ENCODE measurements at regions not wholly inside any gene's neighbourhood (a gene's known extent, or its start where the extent isn't known, plus 50 kb on each side); places are given as distances from the start of the nearest gene placed in this dataset.

DNA sequence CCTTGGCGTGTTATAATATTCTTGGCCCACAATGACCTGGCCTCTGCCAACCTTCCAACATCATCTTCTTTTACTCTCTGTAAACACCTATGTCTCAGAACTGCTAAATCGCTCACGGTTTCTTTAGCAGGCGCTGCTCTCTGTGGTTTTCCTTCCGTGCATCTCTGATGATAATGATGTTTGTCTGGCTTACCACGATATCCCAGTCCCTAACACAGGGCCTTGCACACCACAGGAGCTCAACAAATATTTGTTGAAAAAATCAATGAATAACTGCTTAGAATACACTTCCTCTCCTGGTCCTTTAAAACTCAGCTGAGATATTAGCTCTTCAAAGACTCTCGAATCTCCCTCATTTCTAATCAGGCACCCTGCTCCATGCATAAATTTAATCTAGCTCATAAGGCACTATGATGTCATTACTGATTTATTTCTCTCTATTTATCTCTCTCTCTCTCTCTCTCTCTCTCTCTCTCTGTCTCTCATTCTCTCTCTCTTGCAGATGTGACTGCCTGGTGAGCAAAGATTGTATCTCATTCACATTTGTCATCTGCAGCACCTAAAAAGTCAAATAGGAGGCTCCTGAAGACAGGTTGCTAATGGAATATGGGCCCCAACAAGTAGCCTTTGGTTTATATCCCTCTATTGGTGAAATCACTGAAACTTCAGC lies 206.4 kb downstream of the NHLRC3 start:
- TF ChIP-seq, protein P1, sequence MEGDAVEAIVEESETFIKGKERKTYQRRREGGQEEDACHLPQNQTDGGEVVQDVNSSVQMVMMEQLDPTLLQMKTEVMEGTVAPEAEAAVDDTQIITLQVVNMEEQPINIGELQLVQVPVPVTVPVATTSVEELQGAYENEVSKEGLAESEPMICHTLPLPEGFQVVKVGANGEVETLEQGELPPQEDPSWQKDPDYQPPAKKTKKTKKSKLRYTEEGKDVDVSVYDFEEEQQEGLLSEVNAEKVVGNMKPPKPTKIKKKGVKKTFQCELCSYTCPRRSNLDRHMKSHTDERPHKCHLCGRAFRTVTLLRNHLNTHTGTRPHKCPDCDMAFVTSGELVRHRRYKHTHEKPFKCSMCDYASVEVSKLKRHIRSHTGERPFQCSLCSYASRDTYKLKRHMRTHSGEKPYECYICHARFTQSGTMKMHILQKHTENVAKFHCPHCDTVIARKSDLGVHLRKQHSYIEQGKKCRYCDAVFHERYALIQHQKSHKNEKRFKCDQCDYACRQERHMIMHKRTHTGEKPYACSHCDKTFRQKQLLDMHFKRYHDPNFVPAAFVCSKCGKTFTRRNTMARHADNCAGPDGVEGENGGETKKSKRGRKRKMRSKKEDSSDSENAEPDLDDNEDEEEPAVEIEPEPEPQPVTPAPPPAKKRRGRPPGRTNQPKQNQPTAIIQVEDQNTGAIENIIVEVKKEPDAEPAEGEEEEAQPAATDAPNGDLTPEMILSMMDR (IDR thresholded peaks at IDR 0.05; ENCODE audit: low read depth, low read length, missing control alignments), result no peak
- no peak for DNase-seq (ENCODE audit: low read depth)
- no peak overlapping the region for H3K4me3 ChIP-seq (ENCODE audit: low read depth, low read length)
- in situ Hi-C loops (cut with HindIII; ENCODE audit: low sequenced_read_pairs), result no loop called here

DNA sequence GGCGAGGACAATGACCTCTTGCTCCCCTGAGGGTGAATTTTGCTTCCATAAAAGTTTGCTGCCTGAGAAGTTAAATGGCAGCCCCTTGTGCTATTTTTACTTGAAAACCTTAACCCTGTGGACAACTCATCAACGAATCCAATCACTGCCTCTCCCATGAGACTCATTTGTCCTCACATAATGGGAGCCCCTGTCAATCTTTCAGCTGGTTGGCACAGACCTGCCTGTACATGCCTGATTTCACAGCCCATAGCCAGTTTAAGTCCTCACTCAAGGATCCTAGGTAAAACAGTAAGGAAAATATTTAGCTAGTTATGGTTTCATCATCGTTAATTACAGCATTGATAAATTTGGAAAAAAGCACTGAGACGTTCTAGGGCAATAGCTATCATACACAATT lies 207.4 kb downstream of the NHLRC3 start:
- no peak for DNase-seq (ENCODE audit: low read depth)
- H3K4me3 ChIP-seq (ENCODE audit: low read depth, low read length), result no peak overlapping the region
- in situ Hi-C loops (cut with HindIII; ENCODE audit: low sequenced_read_pairs), result no loop called here
- TF ChIP-seq, protein P1 (IDR thresholded peaks at IDR 0.05; ENCODE audit: low read depth, low read length, missing control alignments), result no peak

DNA sequence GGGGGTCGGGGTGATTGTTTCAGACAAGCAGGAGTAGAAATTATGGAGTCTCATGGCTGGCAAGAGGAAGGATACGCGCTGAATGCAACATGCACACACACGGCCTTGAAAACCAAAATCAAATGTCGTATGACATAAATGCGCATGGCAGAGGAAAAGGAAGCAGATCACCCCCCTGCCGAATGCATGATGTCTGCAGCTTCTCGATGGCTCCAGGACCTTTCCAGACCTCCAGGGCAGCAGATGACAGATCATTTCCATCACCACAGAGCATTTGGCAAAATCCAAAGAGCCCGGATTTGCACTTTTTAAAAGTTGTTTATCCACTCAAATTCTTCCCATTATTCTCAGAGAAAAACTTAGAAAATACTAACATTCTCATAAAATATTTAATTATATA lies 211.7 kb downstream of the NHLRC3 start:
- no peak for DNase-seq (ENCODE audit: low read depth)
- in situ Hi-C loops (cut with HindIII; ENCODE audit: low sequenced_read_pairs), result no loop called here
- TF ChIP-seq, protein P1 (IDR thresholded peaks at IDR 0.05; ENCODE audit: low read depth, low read length, missing control alignments), result no peak
- H3K4me3 ChIP-seq (ENCODE audit: low read depth, low read length), result no peak overlapping the region

DNA sequence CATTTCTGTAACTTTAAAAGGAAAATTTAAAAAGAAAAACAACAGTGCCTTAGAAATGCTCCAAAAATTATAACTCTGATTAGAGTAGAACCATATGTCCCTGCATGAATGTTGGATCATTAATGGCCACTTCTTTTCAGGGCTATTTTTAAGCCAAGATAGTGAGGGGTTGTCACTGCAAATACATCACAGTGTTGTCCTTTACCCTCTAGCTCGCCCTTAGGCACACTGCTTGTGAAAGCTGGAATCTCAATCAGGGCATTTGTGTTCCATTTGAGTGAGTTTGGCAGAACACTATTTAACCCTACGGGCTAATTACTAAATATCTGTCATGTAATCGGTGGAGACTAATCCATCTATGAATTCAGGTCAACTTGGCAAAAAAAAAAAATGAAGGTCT lies 212.2 kb downstream of the NHLRC3 start:
- TF ChIP-seq, protein P1 (IDR thresholded peaks at IDR 0.05; ENCODE audit: low read depth, low read length, missing control alignments), result no peak
- no peak overlapping the region for H3K4me3 ChIP-seq (ENCODE audit: low read depth, low read length)
- in situ Hi-C loops (cut with HindIII; ENCODE audit: low sequenced_read_pairs), result no loop called here
- no peak for DNase-seq (ENCODE audit: low read depth)

DNA sequence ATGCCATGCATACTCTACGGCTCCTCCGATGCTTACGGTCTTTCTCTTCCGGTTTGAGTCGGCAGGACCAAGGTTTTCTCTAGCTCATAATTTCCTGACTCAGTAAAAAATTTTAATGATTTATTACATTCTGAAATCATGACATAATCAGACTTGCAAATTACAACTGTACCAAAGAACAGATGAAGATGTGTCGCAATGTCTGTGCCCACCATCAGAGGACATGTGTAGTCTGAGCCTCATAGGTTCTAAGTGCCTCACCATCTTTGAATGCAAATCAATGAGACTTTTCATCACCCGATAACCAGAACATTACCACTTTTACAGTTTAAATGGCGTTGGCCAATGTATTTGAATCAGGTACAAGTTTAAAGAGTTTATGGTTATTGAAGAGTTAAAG lies 213.1 kb downstream of the NHLRC3 start:
- in situ Hi-C loops (cut with HindIII; ENCODE audit: low sequenced_read_pairs), result no loop called here

DNA sequence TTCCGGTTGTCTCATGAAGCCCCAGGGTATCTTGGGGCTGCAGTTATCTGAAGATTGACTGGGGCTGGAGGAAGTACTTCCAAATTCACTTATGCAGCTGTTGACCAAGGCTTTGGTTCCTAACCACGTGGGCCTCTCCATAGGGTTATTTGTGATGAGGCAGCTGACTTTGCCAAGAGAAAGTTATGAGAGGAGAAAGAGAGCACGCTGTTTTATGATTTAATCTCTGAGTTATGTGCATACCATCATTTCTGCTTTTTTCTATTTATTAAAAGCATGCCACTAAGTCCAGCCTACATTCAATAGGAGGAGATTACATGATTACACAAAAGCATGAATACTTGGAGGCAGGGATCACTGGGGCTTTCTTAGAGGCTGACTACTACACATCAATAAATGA lies 215.5 kb downstream of the NHLRC3 start:
- in situ Hi-C loops (cut with HindIII; ENCODE audit: low sequenced_read_pairs), result no loop called here
- TF ChIP-seq, protein P1 (IDR thresholded peaks at IDR 0.05; ENCODE audit: low read depth, low read length, missing control alignments), result no peak
- no peak for DNase-seq (ENCODE audit: low read depth)
- H3K4me3 ChIP-seq (ENCODE audit: low read depth, low read length), result no peak overlapping the region

More for the DNA sequence above, 213.1 kb downstream of the NHLRC3 start:
- no peak for DNase-seq (ENCODE audit: low read depth)
- TF ChIP-seq, protein P1 (IDR thresholded peaks at IDR 0.05; ENCODE audit: low read depth, low read length, missing control alignments), result no peak
- H3K4me3 ChIP-seq (ENCODE audit: low read depth, low read length), result no peak overlapping the region
